B cell (primary cell): ENCODE measurements at regions not wholly inside any gene's neighbourhood (a gene's known extent, or its start where the extent isn't known, plus 50 kb on each side); places are given as distances from the start of the nearest gene placed in this dataset.

Source experiments
- ATAC-seq: fragments of 200-7000 bp; cut with Tn5 transposase; one replicate; pipeline ENCODE4 v1.10.0; 2021; ENCODE audit warnings: low read depth, mild to moderate bottlenecking, moderate number of reproducible peaks, moderate library complexity
- CTCF ChIA-PET: fragments of 350-600 bp; sonication (Branson Sonifier 250); formaldehyde crosslinking; loops from one replicate; lab custom pipeline; 2021; ENCODE audit warnings: antibody characterized with exemption, inconsistent platforms; lab: Charles Lee
- POLR2A ChIA-PET: fragments of 350-600 bp; sonication (Branson Sonifier 250); formaldehyde crosslinking; loops from one replicate; lab custom pipeline; 2021; ENCODE audit warnings: antibody characterized with exemption; lab: Charles Lee
- DNase-seq: peaks from one replicate; pipeline ENCODE4 v3.0.0; 2013
- H2AFZ ChIP-seq: 2 replicates; pipeline ENCODE4 v1.6.1; 2012; ENCODE audit warnings: mild to moderate bottlenecking, low read depth, low read length; ENCODE audit not compliant: insufficient read depth, poor library complexity, severe bottlenecking
- H3K27ac ChIP-seq, 2 donors: 1 replicate in 1 of 2; 2 replicates in 1 of 2; pipeline ENCODE4 v1.5.1; 2012 to 2013; ENCODE audit warnings: low read length in 2 of 2, mild to moderate bottlenecking in 2 of 2, moderate library complexity in 1 of 2
- H3K27me3 ChIP-seq, 4 experiments: fragments of 200-600 bp in 1 of 4; sonication (generic) in 1 of 4; replicated peaks in 1 of 4; 1 replicate in 2 of 4; 2 replicates in 2 of 4; pipeline versions ENCODE4 v1.6.1 to v1.7.0; 2013 to 2016; ENCODE audit warnings: low read length in 3 of 4, mild to moderate bottlenecking in 2 of 4, mixed read lengths in 1 of 4, moderate library complexity in 1 of 4; ENCODE audit not compliant: insufficient read depth in 4 of 4, control insufficient read depth in 3 of 4; ENCODE audit errors: control extremely low read depth in 1 of 4
- H3K36me3 ChIP-seq, 2 experiments: replicated peaks in 1 of 2; 1 replicate in 1 of 2; 2 replicates in 1 of 2; pipeline versions ENCODE4 v1.6.1 to v1.7.1; 2013; ENCODE audit warnings: low read length in 1 of 2; ENCODE audit not compliant: insufficient read depth in 2 of 2, control insufficient read depth in 1 of 2; ENCODE audit errors: control extremely low read depth in 1 of 2, extremely low read depth in 1 of 2
- H3K4me1 ChIP-seq, 2 donors: fragments of 200-600 bp in 1 of 2; sonication (generic) in 1 of 2; 1 replicate in 1 of 2; 2 replicates in 1 of 2; pipeline versions ENCODE4 v1.5.1 to v1.6.1; 2013 to 2017; ENCODE audit warnings: low read length in 2 of 2; ENCODE audit not compliant: control insufficient read depth in 2 of 2, insufficient read depth in 2 of 2
- H3K4me2 ChIP-seq: replicated peaks from 2 replicates; pipeline ENCODE3; 2012; ENCODE audit warnings: mild to moderate bottlenecking, low read depth, low read length; ENCODE audit not compliant: poor library complexity, severe bottlenecking
- H3K4me3 ChIP-seq, 5 experiments: fragments of 200-600 bp in 1 of 5; sonication (generic) in 1 of 5; 1 replicate in 3 of 5; 2 replicates in 2 of 5; pipeline versions ENCODE4 v1.5.1 to v1.7.0; 2011 to 2016; ENCODE audit warnings: low read length in 4 of 5, mild to moderate bottlenecking in 4 of 5, low read depth in 2 of 5, control low read depth in 1 of 5, moderate library complexity in 1 of 5; ENCODE audit not compliant: insufficient read depth in 1 of 5; ENCODE audit errors: control extremely low read depth in 1 of 5, extremely low read depth in 1 of 5
- H3K79me2 ChIP-seq: fragments of 200-600 bp; sonication (generic); one replicate; pipeline ENCODE4 v1.6.0; 2016; ENCODE audit warnings: low read length; ENCODE audit not compliant: control insufficient read depth, insufficient read depth
- H3K9ac ChIP-seq: fragments of 200-600 bp; sonication (generic); 2 replicates; pipeline ENCODE4 v1.6.1; 2017; ENCODE audit warnings: mild to moderate bottlenecking, low read length, moderate library complexity
- H3K9me3 ChIP-seq, 3 donors: one replicate each; pipeline versions ENCODE4 v1.6.1 to v1.7.1; 2013; ENCODE audit warnings: low read length in 2 of 3; ENCODE audit not compliant: control insufficient read depth in 2 of 3, insufficient read depth in 1 of 3; ENCODE audit errors: control extremely low read depth in 1 of 3
- H4K20me1 ChIP-seq: 2 replicates; pipeline ENCODE4 v1.6.0; 2012; ENCODE audit warnings: mild to moderate bottlenecking, low read length; ENCODE audit not compliant: insufficient read depth, control insufficient read depth, poor library complexity, severe bottlenecking
- H3K27ac Mint-ChIP-seq: one replicate; pipeline ENCODE4 v1.8.0; 2021; ENCODE audit warnings: mixed read lengths
- H3K27me3 Mint-ChIP-seq: one replicate; pipeline ENCODE4 v1.8.0; 2021; ENCODE audit warnings: mixed read lengths
- H3K4me1 Mint-ChIP-seq: one replicate; pipeline ENCODE4 v1.8.0; 2021; ENCODE audit warnings: mixed read lengths
- H3K4me3 Mint-ChIP-seq: one replicate; pipeline ENCODE4 v1.8.0; 2021; ENCODE audit warnings: mixed read lengths
- H3K9me3 Mint-ChIP-seq: one replicate; pipeline ENCODE4 v1.8.0; 2022; ENCODE audit warnings: mixed read lengths; ENCODE audit not compliant: insufficient read depth
- CTCF ChIP-seq: fragments of 200-600 bp; IDR thresholded peaks from one replicate; pipeline ENCODE4 v1.8.0; 2022; ENCODE audit warnings: antibody characterized with exemption, mild to moderate bottlenecking
- EZH2 ChIP-seq: IDR thresholded peaks from 2 replicates; pipeline ENCODE4 v1.6.1; 2012; ENCODE audit warnings: borderline replicate concordance, low read depth, mild to moderate bottlenecking, moderate library complexity, low read length; ENCODE audit not compliant: insufficient read depth, poor library complexity, severe bottlenecking
- WGBS: methylation state at CpG from one replicate; pipeline ENCODE4 v1.1.5; 2013; ENCODE audit warnings: missing lambda C conversion rate; ENCODE audit not compliant: insufficient coverage; 5-methylcytosine and 5-hydroxymethylcytosine counted together
- intact Hi-C: fragments of 100-400 bp; cut with micrococcal nuclease; formaldehyde crosslinking; loops from one replicate; pipeline ENCODE4 v1.10.0; 2022

GRCh38 chr2:82224301-82224940 lies 1919.9 kb upstream of the LRRTM1 start:
- H3K27me3 Mint-ChIP-seq: no peaks in the 10 kb centered on the region

GRCh38 chr2:82215212-82215611 lies 1910.7 kb upstream of the LRRTM1 start:
- Mint-ChIP-seq H3K4me3 (no peak overlapping the region), H3K27ac (no peak overlapping the region), H3K9me3 (peaks cover 10% of the 10 kb centered on the region), H3K4me1 (no peaks in the 10 kb centered on the region), H3K27me3 (no peaks in the 10 kb centered on the region)
- WGBS: 88% methylated on average over 4 of the region's 4 CpGs
- H3K4me2 ChIP-seq: no peak overlapping the region
- ATAC-seq: no peak
- ChIA-PET CTCF (no interaction called here), POLR2A (no interaction called here)
- no peak overlapping the region for H2AFZ ChIP-seq
- H3K4me1 ChIP-seq: no peaks in the 10 kb centered on the region
- H4K20me1 ChIP-seq: no peaks in the 10 kb centered on the region
- H3K9me3 ChIP-seq: peaks cover 0 to 13% (median 1%) of the 10 kb centered on the region in 3 donors
- no peak overlapping the region for H3K27ac ChIP-seq
- no peak overlapping the region for H3K9ac ChIP-seq
- H3K36me3 ChIP-seq: no peaks in the 10 kb centered on the region
- H3K4me3 ChIP-seq: no peak overlapping the region
- no peaks in the 10 kb centered on the region for H3K27me3 ChIP-seq
- intact Hi-C loops: no loop called here
- TF ChIP-seq EZH2 (no peak), CTCF (no peak)
- H3K79me2 ChIP-seq: no peaks in the 10 kb centered on the region
- DNase-seq: no peak

More at GRCh38 chr2:82224301-82224940, 1919.9 kb upstream of the LRRTM1 start:
- Histone ChIP-seq H3K36me3 (no peaks in the 10 kb centered on the region), H3K79me2 (no peaks in the 10 kb centered on the region), H3K27me3 (no peaks in the 10 kb centered on the region), H4K20me1 (no peaks in the 10 kb centered on the region), H3K4me3 (no peak overlapping the region), H3K9me3 (peaks cover 4 to 11% (median 11%) of the 10 kb centered on the region in 3 donors), H3K4me1 (no peaks in the 10 kb centered on the region), H2AFZ (no peak overlapping the region), H3K27ac (no peak overlapping the region), H3K4me2 (no peak overlapping the region), H3K9ac (no peak overlapping the region)
- no peak overlapping the region for H3K4me3 Mint-ChIP-seq
- no peak for TF ChIP-seq CTCF
- no peak for TF ChIP-seq EZH2
- H3K27ac Mint-ChIP-seq: no peak overlapping the region
- ATAC-seq (no peak), DNase-seq (no peak)
- WGBS: no CpG with 5 or more reads among the region's 5 CpGs
- no peaks in the 10 kb centered on the region for H3K4me1 Mint-ChIP-seq
- H3K9me3 Mint-ChIP-seq: peaks cover 4% of the 10 kb centered on the region
- intact Hi-C loops: no loop called here
- ChIA-PET CTCF (no interaction called here), POLR2A (no interaction called here)
